ENCODE measurements at regions not wholly inside any gene's neighbourhood (a gene's known extent, or its start where the extent isn't known, plus 50 kb on each side); places are given as distances from the start of the nearest gene placed in this dataset.

DNA sequence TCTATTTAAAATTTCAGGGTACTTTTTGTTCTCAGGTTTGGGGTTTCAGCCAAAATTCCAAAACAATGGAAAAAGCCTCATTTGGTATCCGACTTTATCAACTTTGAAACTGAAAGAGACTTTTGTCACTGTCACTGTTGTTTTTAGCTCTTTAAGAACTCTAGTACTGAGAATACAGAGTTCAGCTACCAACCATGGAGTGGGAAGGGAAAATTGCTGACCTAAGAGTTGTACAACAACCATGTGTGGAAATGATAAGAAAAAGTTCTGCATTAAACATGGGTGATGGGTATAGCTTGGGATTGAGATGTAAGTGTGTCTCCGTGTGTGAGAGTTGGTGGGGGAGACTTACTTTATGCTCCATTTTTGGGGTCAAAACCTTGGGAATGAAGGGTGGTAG, 206.6 kb upstream of the LRATD1 start (continued):
- no peak for TF ChIP-seq FOXP1 (CRISPR knock-in tag; IDR thresholded peaks at IDR 0.05; ENCODE audit: borderline replicate concordance)
- TF ChIP-seq ZNF121 (CRISPR knock-in tag; IDR thresholded peaks at IDR 0.05) = no peak
- no peak for TF ChIP-seq NR1H2 (CRISPR knock-in tag; IDR thresholded peaks at IDR 0.05)
- TF ChIP-seq OVOL2 (CRISPR knock-in tag; IDR thresholded peaks at IDR 0.05; ENCODE audit: borderline replicate concordance) = no peak
- TF ChIP-seq ZNF423 (CRISPR knock-in tag; IDR thresholded peaks at IDR 0.05) = no peak
- TF ChIP-seq, protein P1, sequence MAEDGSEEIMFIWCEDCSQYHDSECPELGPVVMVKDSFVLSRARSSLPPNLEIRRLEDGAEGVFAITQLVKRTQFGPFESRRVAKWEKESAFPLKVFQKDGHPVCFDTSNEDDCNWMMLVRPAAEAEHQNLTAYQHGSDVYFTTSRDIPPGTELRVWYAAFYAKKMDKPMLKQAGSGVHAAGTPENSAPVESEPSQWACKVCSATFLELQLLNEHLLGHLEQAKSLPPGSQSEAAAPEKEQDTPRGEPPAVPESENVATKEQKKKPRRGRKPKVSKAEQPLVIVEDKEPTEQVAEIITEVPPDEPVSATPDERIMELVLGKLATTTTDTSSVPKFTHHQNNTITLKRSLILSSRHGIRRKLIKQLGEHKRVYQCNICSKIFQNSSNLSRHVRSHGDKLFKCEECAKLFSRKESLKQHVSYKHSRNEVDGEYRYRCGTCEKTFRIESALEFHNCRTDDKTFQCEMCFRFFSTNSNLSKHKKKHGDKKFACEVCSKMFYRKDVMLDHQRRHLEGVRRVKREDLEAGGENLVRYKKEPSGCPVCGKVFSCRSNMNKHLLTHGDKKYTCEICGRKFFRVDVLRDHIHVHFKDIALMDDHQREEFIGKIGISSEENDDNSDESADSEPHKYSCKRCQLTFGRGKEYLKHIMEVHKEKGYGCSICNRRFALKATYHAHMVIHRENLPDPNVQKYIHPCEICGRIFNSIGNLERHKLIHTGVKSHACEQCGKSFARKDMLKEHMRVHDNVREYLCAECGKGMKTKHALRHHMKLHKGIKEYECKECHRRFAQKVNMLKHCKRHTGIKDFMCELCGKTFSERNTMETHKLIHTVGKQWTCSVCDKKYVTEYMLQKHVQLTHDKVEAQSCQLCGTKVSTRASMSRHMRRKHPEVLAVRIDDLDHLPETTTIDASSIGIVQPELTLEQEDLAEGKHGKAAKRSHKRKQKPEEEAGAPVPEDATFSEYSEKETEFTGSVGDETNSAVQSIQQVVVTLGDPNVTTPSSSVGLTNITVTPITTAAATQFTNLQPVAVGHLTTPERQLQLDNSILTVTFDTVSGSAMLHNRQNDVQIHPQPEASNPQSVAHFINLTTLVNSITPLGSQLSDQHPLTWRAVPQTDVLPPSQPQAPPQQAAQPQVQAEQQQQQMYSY (CRISPR knock-in tag; IDR thresholded peaks at IDR 0.05) = no peak

- H3K9me3 Mint-ChIP-seq = peaks cover 5% of the 10 kb centered on the region
- no peak overlapping the region for H3K4me3 Mint-ChIP-seq
- H3K27ac Mint-ChIP-seq = no peak overlapping the region
- DNase-seq (ENCODE audit: low spot score) = no peak
- POLR2A ChIA-PET = no interaction called here
- no peaks in the 10 kb centered on the region; the same call in 1 of the 2 replicates for H3K4me1 Mint-ChIP-seq
- no peaks in the 10 kb centered on the region for H3K27me3 Mint-ChIP-seq (ENCODE audit: low read depth)
- H3K36me3 Mint-ChIP-seq = 0 out of 2 replicates have a peak, but pooled peaks cover 2% of the 10 kb centered on the region
- TF ChIP-seq JAZF1 (CRISPR knock-in tag; IDR thresholded peaks at IDR 0.05) = no peak
- TF ChIP-seq, protein P2, sequence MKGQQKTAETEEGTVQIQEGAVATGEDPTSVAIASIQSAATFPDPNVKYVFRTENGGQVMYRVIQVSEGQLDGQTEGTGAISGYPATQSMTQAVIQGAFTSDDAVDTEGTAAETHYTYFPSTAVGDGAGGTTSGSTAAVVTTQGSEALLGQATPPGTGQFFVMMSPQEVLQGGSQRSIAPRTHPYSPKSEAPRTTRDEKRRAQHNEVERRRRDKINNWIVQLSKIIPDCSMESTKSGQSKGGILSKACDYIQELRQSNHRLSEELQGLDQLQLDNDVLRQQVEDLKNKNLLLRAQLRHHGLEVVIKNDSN (CRISPR knock-in tag; IDR thresholded peaks at IDR 0.05) = no peak
- TF ChIP-seq ZNF121 (CRISPR knock-in tag; IDR thresholded peaks at IDR 0.05) = no peak
- TF ChIP-seq, protein P3, sequence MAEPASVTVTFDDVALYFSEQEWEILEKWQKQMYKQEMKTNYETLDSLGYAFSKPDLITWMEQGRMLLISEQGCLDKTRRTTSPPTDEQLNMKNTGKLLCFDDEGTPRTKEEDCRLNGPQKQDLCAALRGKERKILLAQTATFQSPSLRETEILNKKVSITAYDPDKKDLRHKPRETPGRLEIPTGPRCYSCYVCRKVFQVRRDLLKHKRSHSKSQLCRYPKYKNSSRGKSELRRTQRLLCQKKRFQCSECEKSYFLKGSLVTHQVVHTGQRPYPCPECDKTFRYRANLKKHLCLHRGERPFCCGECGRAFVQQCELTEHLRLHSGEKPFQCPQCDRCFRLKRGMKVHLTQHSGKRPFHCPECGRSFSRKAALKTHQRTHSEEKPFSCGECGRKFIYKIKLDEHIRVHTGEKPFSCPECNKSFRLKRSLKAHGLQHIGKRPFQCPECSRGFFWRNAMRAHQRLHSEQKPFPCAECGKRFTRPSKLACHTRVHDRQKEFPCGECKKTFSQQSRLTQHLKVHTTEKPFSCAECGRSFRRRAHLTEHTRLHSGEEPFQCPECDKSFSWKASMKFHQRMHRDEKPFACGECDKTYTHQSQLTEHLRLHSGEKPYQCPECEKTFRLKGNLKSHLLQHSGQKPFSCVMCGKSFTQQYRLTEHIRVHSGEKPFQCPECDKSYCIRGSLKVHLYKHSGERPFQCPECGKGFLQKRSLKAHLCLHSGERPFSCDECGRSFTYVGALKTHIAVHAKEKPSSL (CRISPR knock-in tag; conservative IDR thresholded peaks at IDR 0.05) = no peak
- TF ChIP-seq, protein P4, sequence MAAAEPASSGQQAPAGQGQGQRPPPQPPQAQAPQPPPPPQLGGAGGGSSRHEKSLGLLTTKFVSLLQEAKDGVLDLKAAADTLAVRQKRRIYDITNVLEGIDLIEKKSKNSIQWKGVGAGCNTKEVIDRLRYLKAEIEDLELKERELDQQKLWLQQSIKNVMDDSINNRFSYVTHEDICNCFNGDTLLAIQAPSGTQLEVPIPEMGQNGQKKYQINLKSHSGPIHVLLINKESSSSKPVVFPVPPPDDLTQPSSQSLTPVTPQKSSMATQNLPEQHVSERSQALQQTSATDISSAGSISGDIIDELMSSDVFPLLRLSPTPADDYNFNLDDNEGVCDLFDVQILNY (CRISPR knock-in tag; IDR thresholded peaks at IDR 0.05) = no peak
- TF ChIP-seq HMGA2 (CRISPR knock-in tag; IDR thresholded peaks at IDR 0.05) = no peak
- no peak for TF ChIP-seq TEAD1 (CRISPR knock-in tag; IDR thresholded peaks at IDR 0.05)
- no peak for TF ChIP-seq TCF7 (CRISPR knock-in tag; IDR thresholded peaks at IDR 0.05; ENCODE audit: low read depth)
- TF ChIP-seq MYBL2 (CRISPR knock-in tag; IDR thresholded peaks at IDR 0.05) = no peak
- TF ChIP-seq GABPB1 (CRISPR knock-in tag; IDR thresholded peaks at IDR 0.05) = no peak
- TF ChIP-seq EMX1 (CRISPR knock-in tag; IDR thresholded peaks at IDR 0.05) = no peak
- TF ChIP-seq FOXP4 (CRISPR knock-in tag; IDR thresholded peaks at IDR 0.05) = no peak
- TF ChIP-seq, protein P5, sequence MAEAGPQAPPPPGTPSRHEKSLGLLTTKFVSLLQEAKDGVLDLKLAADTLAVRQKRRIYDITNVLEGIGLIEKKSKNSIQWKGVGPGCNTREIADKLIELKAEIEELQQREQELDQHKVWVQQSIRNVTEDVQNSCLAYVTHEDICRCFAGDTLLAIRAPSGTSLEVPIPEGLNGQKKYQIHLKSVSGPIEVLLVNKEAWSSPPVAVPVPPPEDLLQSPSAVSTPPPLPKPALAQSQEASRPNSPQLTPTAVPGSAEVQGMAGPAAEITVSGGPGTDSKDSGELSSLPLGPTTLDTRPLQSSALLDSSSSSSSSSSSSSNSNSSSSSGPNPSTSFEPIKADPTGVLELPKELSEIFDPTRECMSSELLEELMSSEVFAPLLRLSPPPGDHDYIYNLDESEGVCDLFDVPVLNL (CRISPR knock-in tag; IDR thresholded peaks at IDR 0.05; ENCODE audit: borderline replicate concordance, low read depth) = no peak
- ATAC-seq = no peak
- CTCF ChIA-PET = no interaction called here
Measured at GRCh38 chr2:14428056-14428455, 204.5 kb upstream of the LRATD1 start.

Data from WTC11 (cell line).